ENCODE measurements at regions not wholly inside any gene's neighbourhood (a gene's known extent, or its start where the extent isn't known, plus 50 kb on each side); places are given as distances from the start of the nearest gene placed in this dataset.

DNA sequence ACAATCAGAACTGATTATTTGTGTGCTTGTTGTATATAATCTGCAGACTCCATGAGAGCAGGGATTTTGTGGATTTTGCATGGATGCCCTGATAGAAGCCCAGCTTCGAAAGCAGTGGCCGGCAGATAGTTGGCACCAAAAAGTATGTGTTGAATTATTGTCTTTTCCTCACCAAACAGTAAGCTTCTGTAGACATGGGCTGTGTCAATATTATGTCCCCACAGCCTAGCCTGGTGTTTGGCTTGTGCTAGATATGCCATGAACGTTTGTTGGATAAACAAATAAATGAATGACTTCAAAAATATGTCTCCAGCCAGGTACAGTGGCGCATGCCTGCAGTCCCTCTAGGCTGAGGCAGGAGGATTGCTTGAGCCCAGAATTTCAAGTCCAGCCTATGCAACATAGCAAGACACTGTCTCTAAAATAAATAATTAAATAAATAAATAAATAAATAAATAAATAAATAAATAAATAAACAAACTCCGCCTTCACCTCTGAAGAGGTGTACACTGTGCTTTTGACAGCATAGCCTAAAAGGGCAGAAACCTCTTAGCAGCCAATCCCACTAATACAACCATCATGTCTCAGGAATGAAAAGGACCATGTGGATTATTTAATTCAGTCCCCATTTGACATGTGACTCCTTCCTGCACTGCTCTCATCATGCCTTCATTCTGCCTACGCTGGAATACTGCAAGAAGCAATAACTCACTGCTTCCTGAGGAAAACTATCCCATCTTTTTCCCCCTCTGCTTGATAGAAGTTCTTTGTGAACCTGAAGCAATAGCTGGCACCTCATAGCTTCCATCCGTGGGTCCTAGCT lies 335.2 kb downstream of the FBXW7 start (continued):
- no peak for TF ChIP-seq REST (IDR thresholded peaks at IDR 0.05; ENCODE audit: low read depth)
- TF ChIP-seq ATF3 (IDR thresholded peaks at IDR 0.05) = no peak

DNA sequence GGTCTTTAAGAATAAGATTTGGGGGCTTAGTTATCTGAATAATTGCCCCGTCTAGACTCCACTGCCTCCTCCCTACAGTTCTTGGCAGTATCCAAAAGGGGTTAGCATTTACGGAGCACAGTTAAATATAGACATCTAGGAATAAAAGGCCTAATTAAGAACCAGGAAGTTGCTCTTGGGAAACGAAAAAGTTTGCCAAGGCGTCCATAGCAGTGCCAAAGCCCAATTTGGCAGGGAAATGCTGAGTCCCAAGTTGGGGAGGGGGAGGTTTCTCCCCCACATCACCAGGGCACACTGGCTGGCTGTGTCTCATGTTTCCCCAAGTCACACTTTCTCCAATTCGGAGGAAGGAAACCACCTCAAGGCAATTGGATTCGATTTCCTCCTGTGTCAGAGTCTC lies 338.7 kb downstream of the FBXW7 start:
- Histone ChIP-seq H4K20me1 (ENCODE audit: insufficient read depth) (no peaks in the 10 kb centered on the region), H3K9me3 (ENCODE audit: control insufficient read depth in 1 of 2, insufficient read depth in 1 of 2, low read depth in 1 of 2, low read length in 2 of 2) (no peaks in the 10 kb centered on the region), H3K27me3 (ENCODE audit: insufficient read depth, low read length) (no peaks in the 10 kb centered on the region), H2AFZ (ENCODE audit: low read depth, low read length, poor library complexity, severe bottlenecking) (no peak overlapping the region), H3K79me2 (ENCODE audit: insufficient read depth, low read length) (no peaks in the 10 kb centered on the region), H3K4me2 (ENCODE audit: low read length) (no peak overlapping the region), H3K9me2 (ENCODE audit: insufficient read depth) (no peaks in the 10 kb centered on the region), H3K4me3 (replicated peaks in 1 of 2; ENCODE audit: low read depth in 1 of 2, low read length in 2 of 2) (no peak overlapping the region), H3K9ac (ENCODE audit: low read length) (no peak overlapping the region), H3K4me1 (ENCODE audit: control insufficient read depth in 1 of 2, insufficient read depth in 2 of 2, low read length in 2 of 2) (no peaks in the 10 kb centered on the region), H3K27ac (ENCODE audit: low read depth, low read length) (no peak overlapping the region), H3K36me3 (ENCODE audit: control insufficient read depth in 1 of 2, insufficient read depth in 2 of 2, low read length in 2 of 2) (no peaks in the 10 kb centered on the region)
- ATAC-seq (no peak), DNase-seq (ENCODE audit: low read depth, low spot score) (no peak)
- POLR2A ChIA-PET = no interaction called here
- CTCF ChIA-PET = no interaction called here
- intact Hi-C loops (cut with micrococcal nuclease) = no loop called here
- RAD21 ChIA-PET (ENCODE audit: low non-redundant PET in 1 of 2, low total read pairs in 2 of 2, uncharacterized antibody in 2 of 2, unreplicated experiment in 2 of 2) = no interaction called here
- BruUV-seq (replicated peaks) = no TSS peak
- no peak for TF ChIP-seq EZH2 (IDR thresholded peaks at IDR 0.05)
- TF ChIP-seq POLR2AphosphoS5 (IDR thresholded peaks at IDR 0.05; ENCODE audit: low read depth, low read length) = no peak
- no peak for TF ChIP-seq ZBTB33 (IDR thresholded peaks at IDR 0.05; ENCODE audit: extremely low read depth, insufficient replicate concordance, low read length)
- TF ChIP-seq MAX (IDR thresholded peaks at IDR 0.05) = no peak
- no peak for TF ChIP-seq EZH2phosphoT487 (IDR thresholded peaks at IDR 0.05; ENCODE audit: borderline replicate concordance)
- TF ChIP-seq ZNF274 (IDR thresholded peaks at IDR 0.05; ENCODE audit: low read depth, low read length) = no peak
- no peak for TF ChIP-seq SP1 (IDR thresholded peaks at IDR 0.05; ENCODE audit: low read depth)
- TF ChIP-seq TCF7L2 (IDR thresholded peaks at IDR 0.05; ENCODE audit: borderline replicate concordance, extremely low read depth, insufficient read depth, insufficient read length) = no peak
- no peak for TF ChIP-seq EGR1 (IDR thresholded peaks at IDR 0.05; ENCODE audit: low read depth)
- no peak for TF ChIP-seq JUND (IDR thresholded peaks at IDR 0.05)
- no peak for TF ChIP-seq RAD21 (IDR thresholded peaks at IDR 0.05; ENCODE audit: low read depth)
- TF ChIP-seq ELF1 (IDR thresholded peaks at IDR 0.05; ENCODE audit: borderline replicate concordance, low read depth) = no peak
- no peak for TF ChIP-seq CEBPB (IDR thresholded peaks at IDR 0.05; ENCODE audit: low read depth)
- TF ChIP-seq CBX3 (IDR thresholded peaks at IDR 0.05; ENCODE audit: low read depth) = no peak
- no peak for TF ChIP-seq POLR2A (IDR thresholded peaks at IDR 0.05; ENCODE audit: borderline replicate concordance, extremely low read depth, insufficient read depth, insufficient read length)
- TF ChIP-seq FOSL1 (IDR thresholded peaks at IDR 0.05; ENCODE audit: low read depth) = no peak
